ENCODE measurements at regions not wholly inside any gene's neighbourhood (a gene's known extent, or its start where the extent isn't known, plus 50 kb on each side); places are given as distances from the start of the nearest gene placed in this dataset.

- in situ Hi-C loops (cut with HindIII; ENCODE audit: low sequenced_read_pairs), result no loop called here
- TF ChIP-seq CTCF (IDR thresholded peaks at IDR 0.05; ENCODE audit: low read depth, low read length), result no peak
- no peak overlapping the region for H3K4me3 ChIP-seq (ENCODE audit: low read depth, low read length)
- DNase-seq (ENCODE audit: low read depth, low spot score), result peak; percentile 71
Measured at GRCh38 chr1:82464362-82465001, 663.7 kb downstream of the ADGRL2 start.

- TF ChIP-seq CTCF (IDR thresholded peaks at IDR 0.05; ENCODE audit: low read depth, low read length), result no peak
- in situ Hi-C loops (cut with HindIII; ENCODE audit: low sequenced_read_pairs), result no loop called here
- no peak overlapping the region for H3K4me3 ChIP-seq (ENCODE audit: low read depth, low read length)
- DNase-seq (ENCODE audit: low read depth, low spot score), result no peak
Measured at GRCh38 chr1:82463951-82464350, 663.2 kb downstream of the ADGRL2 start.

- no peak for DNase-seq (ENCODE audit: low read depth, low spot score)
- in situ Hi-C loops (cut with HindIII; ENCODE audit: low sequenced_read_pairs), result no loop called here
- no peak for TF ChIP-seq CTCF (IDR thresholded peaks at IDR 0.05; ENCODE audit: low read depth, low read length)
- H3K4me3 ChIP-seq (ENCODE audit: low read depth, low read length), result no peak overlapping the region
Measured at GRCh38 chr1:82462366-82462765, 661.6 kb downstream of the ADGRL2 start.

- no peak overlapping the region for H3K4me3 ChIP-seq (ENCODE audit: low read depth, low read length)
- TF ChIP-seq CTCF (IDR thresholded peaks at IDR 0.05; ENCODE audit: low read depth, low read length), result no peak
- DNase-seq (ENCODE audit: low read depth, low spot score), result no peak
- in situ Hi-C loops (cut with HindIII; ENCODE audit: low sequenced_read_pairs), result no loop called here
Measured at GRCh38 chr1:82455342-82455741, 654.6 kb downstream of the ADGRL2 start.

- H3K4me3 ChIP-seq (ENCODE audit: low read depth, low read length), result no peak overlapping the region
- TF ChIP-seq CTCF (IDR thresholded peaks at IDR 0.05; ENCODE audit: low read depth, low read length), result no peak
- no peak for DNase-seq (ENCODE audit: low read depth, low spot score)
- in situ Hi-C loops (cut with HindIII; ENCODE audit: low sequenced_read_pairs), result no loop called here
Measured at GRCh38 chr1:82454431-82454830, 653.7 kb downstream of the ADGRL2 start.

GRCh38 chr1:82453511-82454185, 652.9 kb downstream of the ADGRL2 start:
- in situ Hi-C loops (cut with HindIII; ENCODE audit: low sequenced_read_pairs), result no loop called here
- DNase-seq (ENCODE audit: low read depth, low spot score), result no peak
- no peak for TF ChIP-seq CTCF (IDR thresholded peaks at IDR 0.05; ENCODE audit: low read depth, low read length)

More at GRCh38 chr1:82453511-82454185, 652.9 kb downstream of the ADGRL2 start:
- H3K4me3 ChIP-seq (ENCODE audit: low read depth, low read length), result no peak overlapping the region

Measured in astrocyte of the spinal cord (primary cell).